ENCODE measurements at regions not wholly inside any gene's neighbourhood (a gene's known extent, or its start where the extent isn't known, plus 50 kb on each side); places are given as distances from the start of the nearest gene placed in this dataset.
"Not testable (repeated sequence)": the region's sequence is repeated elsewhere in the genome, so short reads cannot be mapped to it uniquely, and the experiment has no call there.

GRCh38 chr1:182225755-182226154, 164.2 kb upstream of the ZNF648 start:
- DNase-seq, result not testable (repeated sequence)

DNA sequence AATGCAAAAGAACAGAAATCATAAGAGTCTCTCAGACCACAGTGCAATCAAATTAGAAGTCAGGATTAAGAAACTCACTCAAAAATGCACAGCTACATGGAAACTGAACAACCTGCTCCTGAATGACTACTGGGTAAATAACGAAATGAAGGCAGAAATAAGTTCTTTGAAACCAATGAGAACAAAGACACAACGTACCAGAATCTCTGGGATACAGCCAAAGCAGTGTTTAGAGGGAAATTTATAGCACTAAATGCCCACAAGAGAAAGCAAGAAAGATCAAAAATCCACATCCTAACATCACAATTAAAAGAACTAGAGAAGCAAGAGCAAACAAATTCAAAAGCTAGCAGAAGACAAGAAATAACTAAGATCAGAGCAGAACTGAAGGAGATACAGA, 160.5 kb upstream of the ZNF648 start:
- DNase-seq, result not testable (repeated sequence)

DNA sequence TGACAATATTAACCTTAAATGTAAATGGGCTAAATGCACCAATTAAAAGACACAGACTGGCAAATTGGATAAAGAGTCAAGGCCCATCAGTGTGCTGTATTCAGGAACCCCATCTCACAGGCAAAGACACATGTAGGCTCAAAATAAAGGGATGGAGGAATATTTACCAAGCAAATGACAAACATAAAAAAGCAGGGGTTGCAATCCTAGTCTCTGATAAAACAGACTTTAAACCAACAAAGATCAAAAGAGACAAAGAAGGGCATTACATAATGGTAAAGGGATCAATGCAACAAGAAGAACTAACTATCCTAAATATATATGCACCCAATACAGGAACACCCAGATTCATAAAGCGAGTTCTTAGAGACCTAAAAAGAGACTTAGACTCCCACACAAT, 159.9 kb upstream of the ZNF648 start:
- DNase-seq, result not testable (repeated sequence)

GRCh38 chr1:182217967-182218366, 156.5 kb upstream of the ZNF648 start:
- DNase-seq, result no peak

GRCh38 chr1:182217071-182217470, 155.6 kb upstream of the ZNF648 start:
- no peak for DNase-seq

GRCh38 chr1:182215764-182216163, 154.3 kb upstream of the ZNF648 start:
- no peak for DNase-seq

- DNase-seq, result no peak
These were observed 151.7 kb upstream of the ZNF648 start for GRCh38 chr1:182213163-182213562.

DNA sequence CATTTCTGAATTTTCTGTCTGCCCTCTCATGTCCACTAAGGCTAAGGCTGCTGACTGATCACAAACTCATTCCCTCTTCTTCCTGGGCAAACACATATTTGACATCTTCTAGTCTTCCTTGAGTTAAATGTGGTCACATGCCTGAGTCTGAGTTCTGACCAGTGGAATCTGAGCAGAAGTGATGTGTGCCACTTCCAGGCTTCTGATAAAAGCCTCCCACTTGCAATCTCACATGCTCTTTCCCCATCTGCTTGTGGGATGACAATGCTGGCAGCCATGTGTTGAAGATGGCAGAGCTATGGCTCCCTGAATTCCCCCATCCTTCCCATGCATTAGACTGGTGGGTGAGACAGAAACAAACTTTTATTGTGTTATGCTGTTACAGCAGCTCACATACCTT, 149.9 kb upstream of the ZNF648 start:
- no peak for DNase-seq

DNA sequence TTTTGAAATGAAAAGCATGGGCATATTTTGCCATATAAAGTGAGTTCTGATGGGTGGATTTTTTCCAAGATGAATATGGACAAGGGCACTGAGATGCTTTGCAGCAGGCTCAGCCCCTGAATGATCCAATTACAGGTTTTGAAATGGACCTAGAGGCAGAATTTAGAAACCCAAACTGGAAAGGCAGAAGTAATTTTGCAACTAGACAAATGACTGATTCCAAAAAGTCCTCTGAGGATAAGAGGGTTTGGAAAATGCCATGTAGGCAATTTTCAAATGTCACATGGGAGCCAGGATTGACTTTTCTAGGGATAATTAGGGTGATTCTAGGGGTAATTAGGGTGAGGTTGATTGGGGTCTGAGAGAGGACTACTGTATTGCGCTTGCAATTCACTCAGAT, 148.9 kb upstream of the ZNF648 start:
- no peak for DNase-seq

DNA sequence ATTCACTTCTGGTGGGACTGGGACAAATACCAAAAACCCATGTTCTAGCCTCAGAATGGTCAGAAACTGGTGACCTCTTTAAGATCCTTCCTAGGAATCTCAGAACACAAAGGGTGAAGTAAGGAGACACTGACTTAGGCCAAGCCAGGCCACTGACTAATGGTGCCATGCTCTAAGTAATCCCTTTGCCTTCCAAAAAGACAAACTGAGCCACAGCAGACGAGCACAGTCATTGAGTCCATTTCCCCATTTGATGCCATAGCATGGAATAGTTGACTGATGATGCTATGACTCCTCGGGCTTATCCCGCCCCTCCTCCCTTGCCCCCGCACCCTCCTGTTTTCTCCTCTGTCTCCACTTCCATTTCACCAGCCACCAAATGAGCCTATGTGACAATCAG, 145.8 kb upstream of the ZNF648 start:
- no peak for DNase-seq

GRCh38 chr1:182206626-182207239, 145.2 kb upstream of the ZNF648 start:
- no peak for DNase-seq

DNA sequence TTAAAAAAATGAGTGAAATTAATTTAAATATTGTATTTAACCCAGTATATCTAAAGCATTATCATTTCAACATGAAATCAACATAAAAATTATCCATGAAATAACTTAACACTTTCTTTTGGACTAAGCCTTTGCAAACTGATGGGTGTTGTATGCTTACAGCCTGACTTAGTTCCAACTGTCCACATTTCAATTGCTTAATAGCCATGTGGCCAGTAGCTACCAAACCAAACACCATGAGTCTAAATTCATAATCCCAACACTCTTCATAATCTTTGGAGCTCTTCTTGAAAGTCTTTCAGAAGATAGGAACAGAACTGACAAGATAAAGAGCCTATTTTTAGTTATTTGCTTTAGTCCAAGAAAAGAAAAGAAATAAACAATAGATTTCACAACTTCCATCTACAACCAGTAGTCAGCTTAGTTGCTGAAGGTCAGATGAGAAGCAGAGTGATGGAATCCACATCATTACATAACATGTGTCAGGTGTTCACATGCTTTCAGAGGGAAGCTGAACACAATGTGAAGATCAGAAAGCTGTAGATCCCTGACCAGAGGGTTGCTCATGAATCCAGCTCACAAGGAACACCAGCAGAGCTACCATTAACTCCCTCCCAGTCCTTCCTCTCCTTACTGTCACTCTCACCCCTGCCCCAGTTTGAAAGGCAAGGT, 144.0 kb upstream of the ZNF648 start:
- no peak for DNase-seq

- no peak for DNase-seq
These were observed 141.8 kb upstream of the ZNF648 start for GRCh38 chr1:182203191-182203875.

GRCh38 chr1:182201490-182201889, 140.0 kb upstream of the ZNF648 start:
- not testable (repeated sequence) for DNase-seq

- DNase-seq, result no peak
These were observed 138.7 kb upstream of the ZNF648 start for GRCh38 chr1:182200025-182200812.

DNA sequence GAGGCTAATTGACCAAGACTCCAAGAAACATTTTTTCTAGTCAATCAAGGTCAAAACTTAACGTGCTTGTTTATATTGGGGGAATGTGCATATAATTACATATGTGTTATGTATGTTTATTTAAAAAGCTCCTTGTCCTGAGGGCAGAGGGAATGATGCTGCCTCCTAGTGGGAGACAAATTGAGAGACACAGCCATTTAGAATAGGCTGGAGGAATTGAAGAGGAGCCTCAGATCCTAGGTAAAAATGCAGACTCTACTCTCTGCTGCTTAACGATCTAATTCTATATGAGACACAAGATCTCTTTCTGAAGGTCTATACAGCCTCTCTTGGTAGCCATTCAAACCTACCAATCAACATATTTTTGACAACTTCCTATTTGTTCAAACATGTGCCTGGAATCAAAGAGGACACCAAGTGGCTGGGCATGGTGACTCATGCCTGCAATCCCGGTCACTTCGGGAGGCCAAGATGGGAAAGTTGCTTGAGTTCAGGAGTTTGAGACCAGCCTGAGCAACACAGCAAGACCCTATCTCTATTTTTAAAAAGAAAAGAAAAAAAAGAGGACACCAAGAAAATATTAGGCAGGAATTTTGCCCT, 136.6 kb upstream of the ZNF648 start:
- no peak for DNase-seq

- DNase-seq, result no peak
These were observed 135.7 kb upstream of the ZNF648 start for GRCh38 chr1:182196897-182197870.

- DNase-seq, result no peak
These were observed 134.2 kb upstream of the ZNF648 start for GRCh38 chr1:182195733-182196132.

DNA sequence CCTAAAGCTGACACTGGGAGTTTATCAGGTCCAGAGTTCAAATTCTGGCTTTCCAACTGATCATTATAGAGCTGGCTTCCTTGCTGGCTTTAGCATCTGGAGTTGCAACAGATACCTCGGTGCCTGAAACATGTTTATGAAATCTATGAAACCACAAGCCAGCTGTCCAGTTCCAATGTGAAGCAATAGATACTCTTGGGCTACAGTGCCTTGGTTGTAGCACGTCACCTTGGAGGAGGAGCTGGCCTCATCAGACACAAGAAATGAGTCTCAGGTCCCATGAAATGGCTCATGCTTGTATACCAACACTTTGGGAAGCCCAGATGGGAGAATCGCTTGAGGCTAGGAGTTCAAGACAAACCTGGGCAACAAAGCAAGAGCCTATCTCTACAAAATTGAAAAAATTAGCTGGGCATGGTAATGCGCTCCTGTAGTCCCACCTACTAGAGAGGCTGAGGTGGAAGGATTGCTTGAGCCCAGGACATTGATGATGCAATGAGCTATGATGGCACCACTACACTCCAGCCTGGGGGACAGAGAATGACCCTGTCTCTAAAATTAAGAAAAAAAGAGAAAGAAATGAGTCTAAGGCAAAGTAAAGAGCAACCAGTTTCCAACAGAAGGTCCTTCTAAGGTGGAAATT, 132.5 kb upstream of the ZNF648 start:
- no peak for DNase-seq

DNA sequence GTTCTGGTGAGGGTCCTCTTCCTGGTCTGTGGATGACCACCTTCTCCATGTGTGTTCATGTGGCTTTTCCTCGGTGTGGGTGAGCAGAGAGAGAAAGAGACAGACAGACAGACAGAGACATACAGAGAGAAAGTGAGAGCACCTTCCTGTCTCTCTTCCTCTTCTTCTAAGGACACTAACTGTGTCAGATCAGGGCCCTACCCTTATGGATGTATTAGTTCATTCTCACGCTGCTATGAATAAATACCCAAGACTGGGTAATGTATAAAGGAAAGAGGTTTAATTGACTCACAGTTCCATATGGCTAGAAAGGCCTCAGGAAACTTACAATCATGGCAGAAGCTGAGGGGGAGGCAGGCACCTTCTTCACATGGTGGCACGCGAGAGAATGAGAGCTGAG, 131.5 kb upstream of the ZNF648 start:
- no peak for DNase-seq

- no peak for DNase-seq
These were observed 130.7 kb upstream of the ZNF648 start for GRCh38 chr1:182192215-182192614.

All from NCI-H345 (cell line).